B cell (primary cell): ENCODE measurements at regions not wholly inside any gene's neighbourhood (a gene's known extent, or its start where the extent isn't known, plus 50 kb on each side); places are given as distances from the start of the nearest gene placed in this dataset.

Experiments used
- ATAC-seq: fragments of 200-7000 bp; cut with Tn5 transposase; one replicate; pipeline ENCODE4 v1.10.0; 2021; ENCODE audit warnings: low read depth, mild to moderate bottlenecking, moderate number of reproducible peaks, moderate library complexity
- CTCF ChIA-PET: fragments of 350-600 bp; sonication (Branson Sonifier 250); formaldehyde crosslinking; loops from one replicate; lab custom pipeline; 2021; ENCODE audit warnings: antibody characterized with exemption, inconsistent platforms; lab: Charles Lee
- POLR2A ChIA-PET: fragments of 350-600 bp; sonication (Branson Sonifier 250); formaldehyde crosslinking; loops from one replicate; lab custom pipeline; 2021; ENCODE audit warnings: antibody characterized with exemption; lab: Charles Lee
- DNase-seq: peaks from one replicate; pipeline ENCODE4 v3.0.0; 2013
- H2AFZ ChIP-seq: 2 replicates; pipeline ENCODE4 v1.6.1; 2012; ENCODE audit warnings: mild to moderate bottlenecking, low read depth, low read length; ENCODE audit not compliant: insufficient read depth, poor library complexity, severe bottlenecking
- H3K27ac ChIP-seq, 2 donors: 1 replicate in 1 of 2; 2 replicates in 1 of 2; pipeline ENCODE4 v1.5.1; 2012 to 2013; ENCODE audit warnings: low read length in 2 of 2, mild to moderate bottlenecking in 2 of 2, moderate library complexity in 1 of 2
- H3K27me3 ChIP-seq, 4 experiments: fragments of 200-600 bp in 1 of 4; sonication (generic) in 1 of 4; replicated peaks in 1 of 4; 1 replicate in 2 of 4; 2 replicates in 2 of 4; pipeline versions ENCODE4 v1.6.1 to v1.7.0; 2013 to 2016; ENCODE audit warnings: low read length in 3 of 4, mild to moderate bottlenecking in 2 of 4, mixed read lengths in 1 of 4, moderate library complexity in 1 of 4; ENCODE audit not compliant: insufficient read depth in 4 of 4, control insufficient read depth in 3 of 4; ENCODE audit errors: control extremely low read depth in 1 of 4
- H3K36me3 ChIP-seq, 2 experiments: replicated peaks in 1 of 2; 1 replicate in 1 of 2; 2 replicates in 1 of 2; pipeline versions ENCODE4 v1.6.1 to v1.7.1; 2013; ENCODE audit warnings: low read length in 1 of 2; ENCODE audit not compliant: insufficient read depth in 2 of 2, control insufficient read depth in 1 of 2; ENCODE audit errors: control extremely low read depth in 1 of 2, extremely low read depth in 1 of 2
- H3K4me1 ChIP-seq, 2 donors: fragments of 200-600 bp in 1 of 2; sonication (generic) in 1 of 2; 1 replicate in 1 of 2; 2 replicates in 1 of 2; pipeline versions ENCODE4 v1.5.1 to v1.6.1; 2013 to 2017; ENCODE audit warnings: low read length in 2 of 2; ENCODE audit not compliant: control insufficient read depth in 2 of 2, insufficient read depth in 2 of 2
- H3K4me2 ChIP-seq: replicated peaks from 2 replicates; pipeline ENCODE3; 2012; ENCODE audit warnings: mild to moderate bottlenecking, low read depth, low read length; ENCODE audit not compliant: poor library complexity, severe bottlenecking
- H3K4me3 ChIP-seq, 5 experiments: fragments of 200-600 bp in 1 of 5; sonication (generic) in 1 of 5; 1 replicate in 3 of 5; 2 replicates in 2 of 5; pipeline versions ENCODE4 v1.5.1 to v1.7.0; 2011 to 2016; ENCODE audit warnings: low read length in 4 of 5, mild to moderate bottlenecking in 4 of 5, low read depth in 2 of 5, control low read depth in 1 of 5, moderate library complexity in 1 of 5; ENCODE audit not compliant: insufficient read depth in 1 of 5; ENCODE audit errors: control extremely low read depth in 1 of 5, extremely low read depth in 1 of 5
- H3K79me2 ChIP-seq: fragments of 200-600 bp; sonication (generic); one replicate; pipeline ENCODE4 v1.6.0; 2016; ENCODE audit warnings: low read length; ENCODE audit not compliant: control insufficient read depth, insufficient read depth
- H3K9ac ChIP-seq: fragments of 200-600 bp; sonication (generic); 2 replicates; pipeline ENCODE4 v1.6.1; 2017; ENCODE audit warnings: mild to moderate bottlenecking, low read length, moderate library complexity
- H3K9me3 ChIP-seq, 3 donors: one replicate each; pipeline versions ENCODE4 v1.6.1 to v1.7.1; 2013; ENCODE audit warnings: low read length in 2 of 3; ENCODE audit not compliant: control insufficient read depth in 2 of 3, insufficient read depth in 1 of 3; ENCODE audit errors: control extremely low read depth in 1 of 3
- H4K20me1 ChIP-seq: 2 replicates; pipeline ENCODE4 v1.6.0; 2012; ENCODE audit warnings: mild to moderate bottlenecking, low read length; ENCODE audit not compliant: insufficient read depth, control insufficient read depth, poor library complexity, severe bottlenecking
- H3K27ac Mint-ChIP-seq: one replicate; pipeline ENCODE4 v1.8.0; 2021; ENCODE audit warnings: mixed read lengths
- H3K27me3 Mint-ChIP-seq: one replicate; pipeline ENCODE4 v1.8.0; 2021; ENCODE audit warnings: mixed read lengths
- H3K4me1 Mint-ChIP-seq: one replicate; pipeline ENCODE4 v1.8.0; 2021; ENCODE audit warnings: mixed read lengths
- H3K4me3 Mint-ChIP-seq: one replicate; pipeline ENCODE4 v1.8.0; 2021; ENCODE audit warnings: mixed read lengths
- H3K9me3 Mint-ChIP-seq: one replicate; pipeline ENCODE4 v1.8.0; 2022; ENCODE audit warnings: mixed read lengths; ENCODE audit not compliant: insufficient read depth
- CTCF ChIP-seq: fragments of 200-600 bp; IDR thresholded peaks from one replicate; pipeline ENCODE4 v1.8.0; 2022; ENCODE audit warnings: antibody characterized with exemption, mild to moderate bottlenecking
- EZH2 ChIP-seq: IDR thresholded peaks from 2 replicates; pipeline ENCODE4 v1.6.1; 2012; ENCODE audit warnings: borderline replicate concordance, low read depth, mild to moderate bottlenecking, moderate library complexity, low read length; ENCODE audit not compliant: insufficient read depth, poor library complexity, severe bottlenecking
- WGBS: methylation state at CpG from one replicate; pipeline ENCODE4 v1.1.5; 2013; ENCODE audit warnings: missing lambda C conversion rate; ENCODE audit not compliant: insufficient coverage; 5-methylcytosine and 5-hydroxymethylcytosine counted together
- intact Hi-C: fragments of 100-400 bp; cut with micrococcal nuclease; formaldehyde crosslinking; loops from one replicate; pipeline ENCODE4 v1.10.0; 2022

DNA sequence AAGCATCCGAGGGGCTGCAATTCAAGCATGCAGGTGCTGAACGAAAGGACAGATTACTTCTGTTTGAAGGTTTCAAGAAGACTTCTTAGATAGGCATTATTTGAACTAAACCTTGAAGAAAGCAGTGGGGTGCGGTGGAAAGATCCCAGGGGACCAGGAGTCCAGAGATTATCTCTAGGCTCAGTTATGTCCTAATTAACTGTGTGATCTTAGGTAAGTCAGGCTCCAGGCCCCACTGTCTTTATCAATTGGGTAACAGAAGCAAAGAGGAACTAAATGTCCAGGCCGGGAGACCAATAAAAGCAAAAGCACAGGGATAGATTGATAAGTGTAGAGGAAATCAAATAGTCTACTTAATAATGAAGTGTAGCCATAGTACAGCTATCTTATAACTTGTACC is 72.9 kb upstream of the CDC42BPA start:
- Histone ChIP-seq H3K9ac (no peak overlapping the region), H3K27ac (no peak overlapping the region), H3K9me3 (no peaks in the 10 kb centered on the region), H3K36me3 (no peaks in the 10 kb centered on the region), H4K20me1 (no peaks in the 10 kb centered on the region), H3K27me3 (no peaks in the 10 kb centered on the region), H3K79me2 (no peaks in the 10 kb centered on the region), H3K4me1 (no peaks in the 10 kb centered on the region), H3K4me3 (no peak overlapping the region), H2AFZ (no peak overlapping the region), H3K4me2 (no peak overlapping the region)
- no peak overlapping the region for H3K4me3 Mint-ChIP-seq
- ATAC-seq (no peak), DNase-seq (no peak)
- ChIA-PET CTCF (no interaction called here), POLR2A (no interaction called here)
- peaks cover 3% of the 10 kb centered on the region for H3K27me3 Mint-ChIP-seq
- H3K27ac Mint-ChIP-seq: no peak overlapping the region
- H3K9me3 Mint-ChIP-seq: no peaks in the 10 kb centered on the region
- no peaks in the 10 kb centered on the region for H3K4me1 Mint-ChIP-seq
- intact Hi-C loops: no loop called here
- WGBS: 83% methylated on average over 3 of the region's 4 CpGs
- TF ChIP-seq EZH2 (no peak), CTCF (no peak)

DNA sequence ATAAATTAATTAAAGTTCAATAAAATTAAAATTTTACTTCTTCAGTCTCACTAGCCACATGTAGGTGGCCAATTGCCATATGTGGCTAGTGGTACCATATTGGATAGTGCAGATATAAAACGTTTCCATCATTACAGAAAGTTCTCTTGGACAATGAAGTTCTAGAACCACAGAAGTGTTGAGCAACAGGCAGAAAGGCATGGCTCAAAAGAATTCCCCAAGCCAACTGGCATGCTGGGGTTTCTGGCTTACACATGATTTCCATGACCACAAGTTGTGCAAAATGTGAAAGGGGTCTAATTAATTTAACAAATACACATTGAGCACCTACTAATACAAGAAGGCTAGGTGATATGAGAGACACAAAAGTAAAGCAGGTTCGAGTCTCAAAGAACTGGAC is 72.2 kb upstream of the CDC42BPA start:
- 60% methylated on average over 1 of the region's 2 CpGs for WGBS
- H3K4me1 Mint-ChIP-seq: no peaks in the 10 kb centered on the region
- ChIA-PET CTCF (no interaction called here), POLR2A (no interaction called here)
- H4K20me1 ChIP-seq: no peaks in the 10 kb centered on the region
- no peak overlapping the region for H2AFZ ChIP-seq
- TF ChIP-seq EZH2: no peak
- TF ChIP-seq CTCF: no peak
- H3K27me3 Mint-ChIP-seq: no peaks in the 10 kb centered on the region
- ATAC-seq (no peak), DNase-seq (no peak)
- no peak overlapping the region for H3K4me3 Mint-ChIP-seq
- H3K4me3 ChIP-seq: no peak overlapping the region
- H3K9me3 ChIP-seq: no peaks in the 10 kb centered on the region
- no peaks in the 10 kb centered on the region for H3K79me2 ChIP-seq
- no peak overlapping the region for H3K4me2 ChIP-seq
- H3K9me3 Mint-ChIP-seq: no peaks in the 10 kb centered on the region
- no peaks in the 10 kb centered on the region for H3K27me3 ChIP-seq
- no peak overlapping the region for H3K27ac ChIP-seq
- no peaks in the 10 kb centered on the region for H3K4me1 ChIP-seq
- H3K27ac Mint-ChIP-seq: no peak overlapping the region
- intact Hi-C loops: no loop called here
- no peaks in the 10 kb centered on the region for H3K36me3 ChIP-seq
- H3K9ac ChIP-seq: no peak overlapping the region
